Endodermal cell (in vitro differentiated cells): ENCODE measurements at regions not wholly inside any gene's neighbourhood (a gene's known extent, or its start where the extent isn't known, plus 50 kb on each side); places are given as distances from the start of the nearest gene placed in this dataset.

Source experiments
- DNase-seq: peaks from one replicate; pipeline ENCODE4 v3.0.0-alpha.2; 2017
- H3K27ac ChIP-seq: 2 replicates; pipeline ENCODE4 v1.5.1; 2013; ENCODE audit warnings: mild to moderate bottlenecking, low read depth, low read length, moderate library complexity
- H3K27me3 ChIP-seq: 2 replicates; pipeline ENCODE4 v1.6.1; 2013; ENCODE audit warnings: mild to moderate bottlenecking, low read length, moderate library complexity; ENCODE audit not compliant: insufficient read depth, control insufficient read depth, poor library complexity, severe bottlenecking
- H3K36me3 ChIP-seq: 2 replicates; pipeline ENCODE4 v1.7.0; 2013; ENCODE audit warnings: mild to moderate bottlenecking, low read length, moderate library complexity; ENCODE audit not compliant: control insufficient read depth, insufficient read depth
- H3K4me1 ChIP-seq: one replicate; pipeline ENCODE4 v1.7.0; 2013; ENCODE audit warnings: low read length; ENCODE audit not compliant: control insufficient read depth, insufficient read depth
- H3K4me3 ChIP-seq: 2 replicates; pipeline ENCODE4 v1.5.1; 2013; ENCODE audit warnings: mild to moderate bottlenecking, low read length, moderate library complexity
- H3K9ac ChIP-seq: 2 replicates; pipeline ENCODE4 v1.6.1; 2013; ENCODE audit warnings: mild to moderate bottlenecking, low read length, moderate library complexity; ENCODE audit not compliant: poor library complexity, severe bottlenecking; ENCODE audit errors: extremely low read depth
- H3K9me3 ChIP-seq: 2 replicates; pipeline ENCODE4 v1.6.1; 2013; ENCODE audit warnings: mild to moderate bottlenecking, low read length, moderate library complexity; ENCODE audit not compliant: control insufficient read depth
- H3K27ac Mint-ChIP-seq: 2 replicates; pipeline ENCODE4 v1.8.0; 2020; ENCODE audit warnings: mixed read lengths
- H3K27me3 Mint-ChIP-seq: 2 replicates; pipeline ENCODE4 v1.8.0; 2021; ENCODE audit warnings: mild to moderate bottlenecking, mixed read lengths; ENCODE audit not compliant: insufficient read depth
- H3K36me3 Mint-ChIP-seq: 2 replicates; pipeline ENCODE4 v1.8.0; 2020; ENCODE audit warnings: low read depth, mixed read lengths
- H3K4me1 Mint-ChIP-seq: 2 replicates; pipeline ENCODE4 v1.8.0; 2020; ENCODE audit warnings: mixed read lengths
- H3K4me3 Mint-ChIP-seq: 2 replicates; pipeline ENCODE4 v1.8.0; 2020; ENCODE audit warnings: mild to moderate bottlenecking, moderate library complexity, mixed read lengths
- H3K9me3 Mint-ChIP-seq: 2 replicates; pipeline ENCODE4 v1.8.0; 2020; ENCODE audit warnings: mild to moderate bottlenecking, mixed read lengths
- WGBS, 2 experiments: methylation state at CpG; one replicate each; pipeline versions ENCODE4 v1.1.5 to v1.1.7; 2013; ENCODE audit warnings: missing lambda C conversion rate in 2 of 2, mixed read lengths in 1 of 2; ENCODE audit not compliant: insufficient coverage in 1 of 2, insufficient read length in 1 of 2; 5-methylcytosine and 5-hydroxymethylcytosine counted together
- TF ChIP-seq, protein P1 (sequence below): fragments of 200-600 bp; sonication (generic); conservative IDR thresholded peaks from 2 replicates; pipeline ENCODE4 v1.5.0; 2021; ENCODE audit warnings: antibody characterized with exemption, mild to moderate bottlenecking

DNA sequence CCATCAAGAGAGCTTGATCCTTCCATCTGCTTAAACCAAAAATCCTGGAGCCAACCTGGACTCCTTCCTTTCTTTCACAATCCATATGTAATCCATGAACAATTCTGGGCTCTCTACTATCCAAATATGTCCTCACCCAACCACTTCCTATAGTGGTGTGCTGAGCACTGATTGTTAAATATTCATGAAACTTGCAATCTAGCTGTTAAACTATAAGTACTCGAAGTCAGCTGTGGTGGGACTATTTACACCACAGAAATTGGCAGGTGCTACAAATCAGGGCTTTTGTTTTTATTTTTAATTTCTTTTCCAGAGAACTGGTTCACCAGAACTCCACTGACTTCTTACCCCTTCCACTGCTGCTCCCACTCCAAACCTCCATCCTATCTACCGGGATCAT is 57.2 kb upstream of the KCND3 start:
- Histone ChIP-seq H3K4me1 (no peaks in the 10 kb centered on the region), H3K27ac (no peak overlapping the region), H3K9me3 (no peaks in the 10 kb centered on the region), H3K4me3 (no peak overlapping the region), H3K36me3 (no peaks in the 10 kb centered on the region), H3K9ac (no peak overlapping the region), H3K27me3 (peaks cover 72% of the 10 kb centered on the region)
- Mint-ChIP-seq H3K4me1 (no peaks in the 10 kb centered on the region), H3K27me3 (peaks cover 63% of the 10 kb centered on the region), H3K9me3 (no peaks in the 10 kb centered on the region), H3K36me3 (no peaks in the 10 kb centered on the region), H3K27ac (no peak overlapping the region), H3K4me3 (no peak overlapping the region)
- DNase-seq, result no peak
- TF ChIP-seq, protein P1, sequence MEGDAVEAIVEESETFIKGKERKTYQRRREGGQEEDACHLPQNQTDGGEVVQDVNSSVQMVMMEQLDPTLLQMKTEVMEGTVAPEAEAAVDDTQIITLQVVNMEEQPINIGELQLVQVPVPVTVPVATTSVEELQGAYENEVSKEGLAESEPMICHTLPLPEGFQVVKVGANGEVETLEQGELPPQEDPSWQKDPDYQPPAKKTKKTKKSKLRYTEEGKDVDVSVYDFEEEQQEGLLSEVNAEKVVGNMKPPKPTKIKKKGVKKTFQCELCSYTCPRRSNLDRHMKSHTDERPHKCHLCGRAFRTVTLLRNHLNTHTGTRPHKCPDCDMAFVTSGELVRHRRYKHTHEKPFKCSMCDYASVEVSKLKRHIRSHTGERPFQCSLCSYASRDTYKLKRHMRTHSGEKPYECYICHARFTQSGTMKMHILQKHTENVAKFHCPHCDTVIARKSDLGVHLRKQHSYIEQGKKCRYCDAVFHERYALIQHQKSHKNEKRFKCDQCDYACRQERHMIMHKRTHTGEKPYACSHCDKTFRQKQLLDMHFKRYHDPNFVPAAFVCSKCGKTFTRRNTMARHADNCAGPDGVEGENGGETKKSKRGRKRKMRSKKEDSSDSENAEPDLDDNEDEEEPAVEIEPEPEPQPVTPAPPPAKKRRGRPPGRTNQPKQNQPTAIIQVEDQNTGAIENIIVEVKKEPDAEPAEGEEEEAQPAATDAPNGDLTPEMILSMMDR, result no peak
- 42 to 46% methylated on average over 2 of the region's 2 CpGs for WGBS, 2 experiments

DNA sequence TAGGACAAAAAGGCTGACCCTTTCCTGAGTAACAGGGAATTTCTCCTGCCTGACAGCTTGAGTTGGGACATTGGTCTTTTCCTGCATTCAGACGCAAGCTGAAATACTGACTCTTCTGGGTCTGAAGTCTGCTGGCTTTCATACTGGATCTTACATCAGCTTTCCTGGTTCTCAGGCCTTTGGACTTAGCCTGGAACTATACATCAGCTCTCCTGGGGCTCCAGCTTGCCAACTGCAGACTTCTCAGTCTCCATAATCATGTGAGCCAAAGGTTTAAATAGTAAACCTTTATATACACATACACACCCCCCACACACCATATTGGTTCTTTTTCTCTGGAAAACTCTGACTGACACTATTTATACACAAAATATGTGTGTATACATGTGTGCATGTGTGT is 59.0 kb upstream of the KCND3 start:
- Histone ChIP-seq H3K9me3 (no peaks in the 10 kb centered on the region), H3K4me1 (no peaks in the 10 kb centered on the region), H3K27me3 (peaks cover 54% of the 10 kb centered on the region), H3K4me3 (no peak overlapping the region), H3K27ac (no peak overlapping the region), H3K36me3 (no peaks in the 10 kb centered on the region), H3K9ac (no peak overlapping the region)
- Mint-ChIP-seq H3K36me3 (no peaks in the 10 kb centered on the region), H3K4me1 (no peaks in the 10 kb centered on the region), H3K9me3 (no peaks in the 10 kb centered on the region), H3K27me3 (peaks cover 61% of the 10 kb centered on the region), H3K27ac (no peak overlapping the region), H3K4me3 (no peak overlapping the region)
- no peak for DNase-seq
- WGBS, 2 experiments, result 91 to 100% methylated on average over 1 of the region's 1 CpG
- TF ChIP-seq, protein P1, result no peak

DNA sequence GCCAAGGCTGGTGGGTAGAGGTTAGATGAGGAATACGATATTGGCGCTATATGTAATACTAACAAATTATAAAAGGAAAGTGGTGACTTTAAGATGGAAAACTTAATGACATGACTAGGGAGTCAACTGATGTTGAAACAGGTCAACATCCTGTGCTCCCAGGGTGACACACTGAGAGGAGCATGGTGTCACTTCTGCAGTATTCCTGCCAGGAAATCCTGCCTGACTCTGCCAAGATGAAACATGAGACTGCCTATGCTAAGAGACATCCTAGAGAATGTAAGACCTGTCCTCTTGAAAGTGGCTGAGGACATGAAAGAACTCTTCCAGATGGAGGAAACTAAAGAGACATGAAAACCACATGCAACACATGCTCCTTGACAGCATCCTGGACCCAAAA is 65.0 kb upstream of the KCND3 start:
- no peak overlapping the region for H3K4me3 Mint-ChIP-seq
- H3K27ac ChIP-seq, result no peak overlapping the region
- H3K9me3 ChIP-seq, result no peaks in the 10 kb centered on the region
- no peaks in the 10 kb centered on the region for H3K4me1 Mint-ChIP-seq
- no peak overlapping the region for H3K9ac ChIP-seq
- no peaks in the 10 kb centered on the region for H3K4me1 ChIP-seq
- H3K9me3 Mint-ChIP-seq, result no peaks in the 10 kb centered on the region
- WGBS, 2 experiments, result 89% methylated on average over 2 of the region's 2 CpGs; no CpG with 5 or more reads in 1 of the 2 experiments
- DNase-seq, result no peak
- H3K36me3 Mint-ChIP-seq, result no peaks in the 10 kb centered on the region
- H3K36me3 ChIP-seq, result no peaks in the 10 kb centered on the region
- no peak overlapping the region for H3K27ac Mint-ChIP-seq
- no peak overlapping the region for H3K4me3 ChIP-seq
- H3K27me3 Mint-ChIP-seq, result peaks cover 38% of the 10 kb centered on the region
- TF ChIP-seq, protein P1, result no peak
- H3K27me3 ChIP-seq, result peaks cover 11% of the 10 kb centered on the region
